ENCODE measurements at regions not wholly inside any gene's neighbourhood (a gene's known extent, or its start where the extent isn't known, plus 50 kb on each side); places are given as distances from the start of the nearest gene placed in this dataset.

DNA sequence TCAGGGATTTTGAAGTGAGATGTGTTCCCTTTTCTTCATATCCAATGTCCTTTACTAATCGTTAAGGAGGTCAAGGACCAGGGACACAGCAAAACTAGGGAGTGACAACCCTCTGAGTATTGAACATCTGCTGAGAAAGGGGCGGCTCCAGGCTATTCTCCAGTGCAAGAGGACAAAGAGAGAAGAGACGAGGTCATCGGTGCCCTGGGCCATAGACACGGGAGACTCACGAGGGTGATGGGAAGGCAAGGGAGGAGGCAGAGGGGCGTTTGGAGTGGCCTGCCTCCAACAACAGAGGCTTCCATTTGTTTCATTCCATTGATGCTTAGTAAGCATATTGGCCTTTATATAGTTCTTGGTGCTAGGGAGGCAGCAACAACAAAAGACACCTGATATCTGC is 268.4 kb downstream of the CXCL12 start:
- TF ChIP-seq POLR2A (IDR thresholded peaks at IDR 0.05): no peak
- TF ChIP-seq, protein P1, sequence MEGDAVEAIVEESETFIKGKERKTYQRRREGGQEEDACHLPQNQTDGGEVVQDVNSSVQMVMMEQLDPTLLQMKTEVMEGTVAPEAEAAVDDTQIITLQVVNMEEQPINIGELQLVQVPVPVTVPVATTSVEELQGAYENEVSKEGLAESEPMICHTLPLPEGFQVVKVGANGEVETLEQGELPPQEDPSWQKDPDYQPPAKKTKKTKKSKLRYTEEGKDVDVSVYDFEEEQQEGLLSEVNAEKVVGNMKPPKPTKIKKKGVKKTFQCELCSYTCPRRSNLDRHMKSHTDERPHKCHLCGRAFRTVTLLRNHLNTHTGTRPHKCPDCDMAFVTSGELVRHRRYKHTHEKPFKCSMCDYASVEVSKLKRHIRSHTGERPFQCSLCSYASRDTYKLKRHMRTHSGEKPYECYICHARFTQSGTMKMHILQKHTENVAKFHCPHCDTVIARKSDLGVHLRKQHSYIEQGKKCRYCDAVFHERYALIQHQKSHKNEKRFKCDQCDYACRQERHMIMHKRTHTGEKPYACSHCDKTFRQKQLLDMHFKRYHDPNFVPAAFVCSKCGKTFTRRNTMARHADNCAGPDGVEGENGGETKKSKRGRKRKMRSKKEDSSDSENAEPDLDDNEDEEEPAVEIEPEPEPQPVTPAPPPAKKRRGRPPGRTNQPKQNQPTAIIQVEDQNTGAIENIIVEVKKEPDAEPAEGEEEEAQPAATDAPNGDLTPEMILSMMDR (IDR thresholded peaks at IDR 0.05): no peak

All from tibial nerve (tissue), 3 donors.